ENCODE measurements at regions not wholly inside any gene's neighbourhood (a gene's known extent, or its start where the extent isn't known, plus 50 kb on each side); places are given as distances from the start of the nearest gene placed in this dataset.

- TF ChIP-seq POLR2A (IDR thresholded peaks at IDR 0.05): no peak
- TF ChIP-seq, protein P1, sequence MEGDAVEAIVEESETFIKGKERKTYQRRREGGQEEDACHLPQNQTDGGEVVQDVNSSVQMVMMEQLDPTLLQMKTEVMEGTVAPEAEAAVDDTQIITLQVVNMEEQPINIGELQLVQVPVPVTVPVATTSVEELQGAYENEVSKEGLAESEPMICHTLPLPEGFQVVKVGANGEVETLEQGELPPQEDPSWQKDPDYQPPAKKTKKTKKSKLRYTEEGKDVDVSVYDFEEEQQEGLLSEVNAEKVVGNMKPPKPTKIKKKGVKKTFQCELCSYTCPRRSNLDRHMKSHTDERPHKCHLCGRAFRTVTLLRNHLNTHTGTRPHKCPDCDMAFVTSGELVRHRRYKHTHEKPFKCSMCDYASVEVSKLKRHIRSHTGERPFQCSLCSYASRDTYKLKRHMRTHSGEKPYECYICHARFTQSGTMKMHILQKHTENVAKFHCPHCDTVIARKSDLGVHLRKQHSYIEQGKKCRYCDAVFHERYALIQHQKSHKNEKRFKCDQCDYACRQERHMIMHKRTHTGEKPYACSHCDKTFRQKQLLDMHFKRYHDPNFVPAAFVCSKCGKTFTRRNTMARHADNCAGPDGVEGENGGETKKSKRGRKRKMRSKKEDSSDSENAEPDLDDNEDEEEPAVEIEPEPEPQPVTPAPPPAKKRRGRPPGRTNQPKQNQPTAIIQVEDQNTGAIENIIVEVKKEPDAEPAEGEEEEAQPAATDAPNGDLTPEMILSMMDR (IDR thresholded peaks at IDR 0.05): no peak
These were observed 445.3 kb downstream of the DMRT2 start for GRCh38 chr9:1495282-1496030.

Data from Peyer's patch (tissue), 4 donors.